ENCODE measurements at regions not wholly inside any gene's neighbourhood (a gene's known extent, or its start where the extent isn't known, plus 50 kb on each side); places are given as distances from the start of the nearest gene placed in this dataset.

GRCh38 chr6:137736911-137737310 lies 130.1 kb upstream of the TNFAIP3 start:
- dilution Hi-C loops (cut with HindIII; ENCODE audit: low sequenced_read_pairs, unreplicated experiment) (no loop called here), in situ Hi-C loops (cut with MboI; ENCODE audit: low sequenced_read_pairs) (no loop called here), intact Hi-C loops (cut with micrococcal nuclease) (no loop called here)
- BruUV-seq (replicated peaks), result no TSS peak
- no peak overlapping the region for H2AK9ac ChIP-seq (replicated peaks; ENCODE audit: low read depth, low read length, poor library complexity)
- H3K9ac ChIP-seq (ENCODE audit: low read depth, low read length), result no peak overlapping the region
- ATAC-seq (ENCODE audit: low read depth) (no peak), DNase-seq (no peak)
- TF ChIP-seq CEBPB (IDR thresholded peaks at IDR 0.05; ENCODE audit: low read depth, low read length), result 0 out of 2 replicates have a peak, but pooled peaks have one; percentile 41
- TF ChIP-seq CTCF (conservative IDR thresholded peaks at IDR 0.05; ENCODE audit: low read depth, low read length), result no peak
- no peak overlapping the region for H4K8ac ChIP-seq (ENCODE audit: low read depth in 2 of 2, low read length in 2 of 2)
- no peak overlapping the region for H2AK5ac ChIP-seq (ENCODE audit: low read depth, low read length)
- H3K23ac ChIP-seq (ENCODE audit: low read depth, low read length), result no peak overlapping the region
- H4K20me1 ChIP-seq (ENCODE audit: insufficient read depth, low read length), result no peaks in the 10 kb centered on the region
- no peaks in the 10 kb centered on the region; the same call in 1 of the 2 replicates for H3K4me1 ChIP-seq (ENCODE audit: control insufficient read depth, insufficient read depth, low read length)
- H3K56ac ChIP-seq (ENCODE audit: extremely low read depth, insufficient read depth, low read length), result no peak overlapping the region
- H3K4me2 ChIP-seq (ENCODE audit: low read depth, low read length), result no peak overlapping the region
- no peak overlapping the region for H3K27ac ChIP-seq (ENCODE audit: insufficient read depth, low read length)
- ChIA-PET CTCF (no interaction called here), POLR2A (ENCODE audit: unreplicated experiment) (no interaction called here)
- H3K27me3 ChIP-seq (ENCODE audit: control insufficient read depth, insufficient read depth, low read length), result no peaks in the 10 kb centered on the region; the same call in 1 of the 2 replicates
- H2BK20ac ChIP-seq (ENCODE audit: low read depth, low read length), result no peak overlapping the region
- no peak overlapping the region for H2BK5ac ChIP-seq (ENCODE audit: low read depth, low read length, poor library complexity, severe bottlenecking)
- H3K18ac ChIP-seq (ENCODE audit: low read depth, low read length), result no peak overlapping the region
- no peak overlapping the region for H3K4me3 ChIP-seq (ENCODE audit: insufficient read depth, low read depth, low read length)
- H3K14ac ChIP-seq (replicated peaks; ENCODE audit: low read depth, low read length), result no peak overlapping the region
- no peaks in the 10 kb centered on the region for H3K36me3 ChIP-seq (ENCODE audit: control insufficient read depth, insufficient read depth, low read length)
- no peaks in the 10 kb centered on the region for H3K9me1 ChIP-seq (ENCODE audit: insufficient read depth, low read length)
- H2BK120ac ChIP-seq (ENCODE audit: low read depth, low read length), result no peak overlapping the region
- H3K4ac ChIP-seq (ENCODE audit: low read depth, low read length), result no peak overlapping the region
- no peaks in the 10 kb centered on the region for H3K79me1 ChIP-seq (ENCODE audit: low read depth in 1 of 2, low read length in 2 of 2)
- no peak overlapping the region for H4K91ac ChIP-seq (ENCODE audit: insufficient read depth, low read depth, low read length)
- 60% methylated on average over 1 of the region's 4 CpGs; no CpG with 5 or more reads in 1 of the 2 experiments for WGBS, 2 experiments (ENCODE audit: extremely low coverage in 2 of 2, insufficient read length in 1 of 2)
- H2BK15ac ChIP-seq (ENCODE audit: low read depth, low read length), result no peak overlapping the region
- no peak overlapping the region for H4K5ac ChIP-seq (ENCODE audit: low read depth, low read length)
- H2AFZ ChIP-seq (replicated peaks; ENCODE audit: low read length, poor library complexity), result no peak overlapping the region
- no peaks in the 10 kb centered on the region for H3K9me3 ChIP-seq (ENCODE audit: control insufficient read depth, insufficient read depth, low read length)
